ENCODE measurements at regions not wholly inside any gene's neighbourhood (a gene's known extent, or its start where the extent isn't known, plus 50 kb on each side); places are given as distances from the start of the nearest gene placed in this dataset.

DNA sequence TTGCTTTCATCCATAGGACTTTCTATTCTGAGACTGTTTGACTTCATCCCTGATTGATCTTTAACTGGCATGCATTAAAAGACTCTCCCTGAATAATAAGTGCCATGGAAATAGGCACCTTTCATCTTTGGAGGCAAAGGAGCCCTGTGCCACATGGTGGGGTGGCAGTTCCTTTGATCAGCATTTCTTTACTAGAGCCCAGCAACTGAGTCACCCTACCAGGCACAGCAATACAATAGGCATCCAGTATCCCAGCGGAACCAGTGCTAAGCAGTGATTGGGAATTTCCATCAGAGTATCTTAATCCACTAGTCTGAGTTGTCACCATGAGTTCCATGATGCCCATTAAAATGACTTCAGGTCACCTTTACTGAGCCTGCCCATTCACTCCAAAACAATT is 476.1 kb upstream of the MPDZ start:
- Histone ChIP-seq H3K4me1 (ENCODE audit: control insufficient read depth, insufficient read depth, low read length) (no peaks in the 10 kb centered on the region), H3K9me3 (ENCODE audit: control insufficient read depth, insufficient read depth, low read depth, low read length) (no peaks in the 10 kb centered on the region), H3K4me3 (ENCODE audit: low read depth in 2 of 2, low read length in 2 of 2) (no peak overlapping the region), H3K27ac (ENCODE audit: low read length) (no peak overlapping the region), H3K36me3 (ENCODE audit: control insufficient read depth, insufficient read depth, low read length) (no peaks in the 10 kb centered on the region), H3K27me3 (ENCODE audit: control insufficient read depth, insufficient read depth, low read length) (no peaks in the 10 kb centered on the region)
- in situ Hi-C loops (cut with HindIII; ENCODE audit: low pct_unique_long_range_greater_than_20kb, low sequenced_read_pairs), result no loop called here
- intact Hi-C loops (cut with micrococcal nuclease; ENCODE audit: unreplicated experiment), result no loop called here
- TF ChIP-seq, protein P1, sequence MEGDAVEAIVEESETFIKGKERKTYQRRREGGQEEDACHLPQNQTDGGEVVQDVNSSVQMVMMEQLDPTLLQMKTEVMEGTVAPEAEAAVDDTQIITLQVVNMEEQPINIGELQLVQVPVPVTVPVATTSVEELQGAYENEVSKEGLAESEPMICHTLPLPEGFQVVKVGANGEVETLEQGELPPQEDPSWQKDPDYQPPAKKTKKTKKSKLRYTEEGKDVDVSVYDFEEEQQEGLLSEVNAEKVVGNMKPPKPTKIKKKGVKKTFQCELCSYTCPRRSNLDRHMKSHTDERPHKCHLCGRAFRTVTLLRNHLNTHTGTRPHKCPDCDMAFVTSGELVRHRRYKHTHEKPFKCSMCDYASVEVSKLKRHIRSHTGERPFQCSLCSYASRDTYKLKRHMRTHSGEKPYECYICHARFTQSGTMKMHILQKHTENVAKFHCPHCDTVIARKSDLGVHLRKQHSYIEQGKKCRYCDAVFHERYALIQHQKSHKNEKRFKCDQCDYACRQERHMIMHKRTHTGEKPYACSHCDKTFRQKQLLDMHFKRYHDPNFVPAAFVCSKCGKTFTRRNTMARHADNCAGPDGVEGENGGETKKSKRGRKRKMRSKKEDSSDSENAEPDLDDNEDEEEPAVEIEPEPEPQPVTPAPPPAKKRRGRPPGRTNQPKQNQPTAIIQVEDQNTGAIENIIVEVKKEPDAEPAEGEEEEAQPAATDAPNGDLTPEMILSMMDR (IDR thresholded peaks at IDR 0.05), result no peak
- no peak for TF ChIP-seq POLR2AphosphoS5 (IDR thresholded peaks at IDR 0.05; ENCODE audit: low read depth, low read length)
- no peak for TF ChIP-seq TCF7L2 (IDR thresholded peaks at IDR 0.05; ENCODE audit: low read depth, low read length)
- no peak for TF ChIP-seq SIN3A (IDR thresholded peaks at IDR 0.05; ENCODE audit: borderline replicate concordance, insufficient read depth, low read depth, low read length)
- TF ChIP-seq, protein P2, sequence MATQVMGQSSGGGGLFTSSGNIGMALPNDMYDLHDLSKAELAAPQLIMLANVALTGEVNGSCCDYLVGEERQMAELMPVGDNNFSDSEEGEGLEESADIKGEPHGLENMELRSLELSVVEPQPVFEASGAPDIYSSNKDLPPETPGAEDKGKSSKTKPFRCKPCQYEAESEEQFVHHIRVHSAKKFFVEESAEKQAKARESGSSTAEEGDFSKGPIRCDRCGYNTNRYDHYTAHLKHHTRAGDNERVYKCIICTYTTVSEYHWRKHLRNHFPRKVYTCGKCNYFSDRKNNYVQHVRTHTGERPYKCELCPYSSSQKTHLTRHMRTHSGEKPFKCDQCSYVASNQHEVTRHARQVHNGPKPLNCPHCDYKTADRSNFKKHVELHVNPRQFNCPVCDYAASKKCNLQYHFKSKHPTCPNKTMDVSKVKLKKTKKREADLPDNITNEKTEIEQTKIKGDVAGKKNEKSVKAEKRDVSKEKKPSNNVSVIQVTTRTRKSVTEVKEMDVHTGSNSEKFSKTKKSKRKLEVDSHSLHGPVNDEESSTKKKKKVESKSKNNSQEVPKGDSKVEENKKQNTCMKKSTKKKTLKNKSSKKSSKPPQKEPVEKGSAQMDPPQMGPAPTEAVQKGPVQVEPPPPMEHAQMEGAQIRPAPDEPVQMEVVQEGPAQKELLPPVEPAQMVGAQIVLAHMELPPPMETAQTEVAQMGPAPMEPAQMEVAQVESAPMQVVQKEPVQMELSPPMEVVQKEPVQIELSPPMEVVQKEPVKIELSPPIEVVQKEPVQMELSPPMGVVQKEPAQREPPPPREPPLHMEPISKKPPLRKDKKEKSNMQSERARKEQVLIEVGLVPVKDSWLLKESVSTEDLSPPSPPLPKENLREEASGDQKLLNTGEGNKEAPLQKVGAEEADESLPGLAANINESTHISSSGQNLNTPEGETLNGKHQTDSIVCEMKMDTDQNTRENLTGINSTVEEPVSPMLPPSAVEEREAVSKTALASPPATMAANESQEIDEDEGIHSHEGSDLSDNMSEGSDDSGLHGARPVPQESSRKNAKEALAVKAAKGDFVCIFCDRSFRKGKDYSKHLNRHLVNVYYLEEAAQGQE (IDR thresholded peaks at IDR 0.05; ENCODE audit: insufficient read depth in 1 of 2, low read depth in 2 of 2, low read length in 1 of 2), result no peak
- CTCF ChIA-PET, result no interaction called here
- ATAC-seq (no peak), DNase-seq (ENCODE audit: low read depth, low spot score) (no peak)
- no TSS peak for BruUV-seq (replicated peaks)
- POLR2A ChIA-PET, result no interaction called here

DNA sequence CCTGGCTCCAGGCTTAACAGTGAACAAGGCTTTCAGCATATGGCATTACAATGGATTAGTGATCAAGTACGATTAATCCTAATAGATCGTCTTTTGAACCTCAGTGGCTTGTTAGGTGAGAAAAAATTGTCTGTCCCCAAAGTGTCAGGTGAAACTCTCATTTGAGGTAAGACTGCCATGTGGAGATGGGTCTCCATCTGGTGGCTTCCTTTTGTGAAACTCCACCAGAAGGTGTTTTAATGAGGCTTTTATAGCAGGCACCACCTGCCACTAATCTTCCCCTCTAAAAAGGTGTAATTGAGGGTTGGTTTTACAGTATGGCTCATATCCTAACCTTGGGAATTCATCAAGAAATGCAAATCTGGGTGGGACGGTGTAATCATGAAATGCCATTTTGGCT is 471.1 kb upstream of the MPDZ start:
- H3K36me3 ChIP-seq (ENCODE audit: control insufficient read depth, insufficient read depth, low read length), result no peaks in the 10 kb centered on the region
- no peak overlapping the region for H3K27ac ChIP-seq (ENCODE audit: low read length)
- POLR2A ChIA-PET, result no interaction called here
- CTCF ChIA-PET, result no interaction called here
- ATAC-seq (no peak), DNase-seq (ENCODE audit: low read depth, low spot score) (no peak)
- in situ Hi-C loops (cut with HindIII; ENCODE audit: low pct_unique_long_range_greater_than_20kb, low sequenced_read_pairs), result no loop called here
- H3K27me3 ChIP-seq (ENCODE audit: control insufficient read depth, insufficient read depth, low read length), result no peaks in the 10 kb centered on the region
- no peaks in the 10 kb centered on the region for H3K9me3 ChIP-seq (ENCODE audit: control insufficient read depth, insufficient read depth, low read depth, low read length)
- no peaks in the 10 kb centered on the region for H3K4me1 ChIP-seq (ENCODE audit: control insufficient read depth, insufficient read depth, low read length)
- intact Hi-C loops (cut with micrococcal nuclease; ENCODE audit: unreplicated experiment), result no loop called here
- H3K4me3 ChIP-seq (ENCODE audit: low read depth in 2 of 2, low read length in 2 of 2), result no peak overlapping the region
- TF ChIP-seq, protein P2 (IDR thresholded peaks at IDR 0.05; ENCODE audit: insufficient read depth in 1 of 2, low read depth in 2 of 2, low read length in 1 of 2), result no peak
- TF ChIP-seq POLR2AphosphoS5 (IDR thresholded peaks at IDR 0.05; ENCODE audit: low read depth, low read length) (no peak), SIN3A (IDR thresholded peaks at IDR 0.05; ENCODE audit: borderline replicate concordance, insufficient read depth, low read depth, low read length) (no peak), TCF7L2 (IDR thresholded peaks at IDR 0.05; ENCODE audit: low read depth, low read length) (no peak)
- BruUV-seq (replicated peaks), result no TSS peak
